ENCODE measurements at regions not wholly inside any gene's neighbourhood (a gene's known extent, or its start where the extent isn't known, plus 50 kb on each side); places are given as distances from the start of the nearest gene placed in this dataset.

GRCh38 chr7:54824655-54825054 is 65.6 kb upstream of the SEC61G start:
- Histone ChIP-seq H3K4me1 (ENCODE audit: low read length) (peaks cover 7% of the 10 kb centered on the region), H3K9ac (ENCODE audit: low read length) (no peak overlapping the region), H3K27ac (ENCODE audit: low read length) (no peak overlapping the region), H3K27me3 (ENCODE audit: low read depth, low read length) (0 out of 2 replicates have a peak, but pooled peaks cover 5% of the 10 kb centered on the region), H3K9me3 (ENCODE audit: insufficient read depth, low read length) (0 out of 2 replicates have a peak, but pooled peaks cover 3% of the 10 kb centered on the region), H3K4me3 (ENCODE audit: low read length) (no peak overlapping the region), H2AFZ (ENCODE audit: low read depth, low read length) (no peak overlapping the region), H3K36me3 (replicated peaks; ENCODE audit: low read depth, low read length) (no peaks in the 10 kb centered on the region), H3K79me2 (ENCODE audit: low read length) (no peaks in the 10 kb centered on the region), H4K20me1 (ENCODE audit: insufficient read depth, low read length) (no peaks in the 10 kb centered on the region), H3K4me2 (ENCODE audit: low read length) (no peak overlapping the region)
- TF ChIP-seq, protein P1, sequence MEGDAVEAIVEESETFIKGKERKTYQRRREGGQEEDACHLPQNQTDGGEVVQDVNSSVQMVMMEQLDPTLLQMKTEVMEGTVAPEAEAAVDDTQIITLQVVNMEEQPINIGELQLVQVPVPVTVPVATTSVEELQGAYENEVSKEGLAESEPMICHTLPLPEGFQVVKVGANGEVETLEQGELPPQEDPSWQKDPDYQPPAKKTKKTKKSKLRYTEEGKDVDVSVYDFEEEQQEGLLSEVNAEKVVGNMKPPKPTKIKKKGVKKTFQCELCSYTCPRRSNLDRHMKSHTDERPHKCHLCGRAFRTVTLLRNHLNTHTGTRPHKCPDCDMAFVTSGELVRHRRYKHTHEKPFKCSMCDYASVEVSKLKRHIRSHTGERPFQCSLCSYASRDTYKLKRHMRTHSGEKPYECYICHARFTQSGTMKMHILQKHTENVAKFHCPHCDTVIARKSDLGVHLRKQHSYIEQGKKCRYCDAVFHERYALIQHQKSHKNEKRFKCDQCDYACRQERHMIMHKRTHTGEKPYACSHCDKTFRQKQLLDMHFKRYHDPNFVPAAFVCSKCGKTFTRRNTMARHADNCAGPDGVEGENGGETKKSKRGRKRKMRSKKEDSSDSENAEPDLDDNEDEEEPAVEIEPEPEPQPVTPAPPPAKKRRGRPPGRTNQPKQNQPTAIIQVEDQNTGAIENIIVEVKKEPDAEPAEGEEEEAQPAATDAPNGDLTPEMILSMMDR (IDR thresholded peaks at IDR 0.05; ENCODE audit: low read depth, low read length), result no peak
- no peak for TF ChIP-seq EZH2phosphoT487 (IDR thresholded peaks at IDR 0.05; ENCODE audit: low read depth)

GRCh38 chr7:54825368-54825767 is 66.4 kb upstream of the SEC61G start:
- 0 out of 2 replicates have a peak, but pooled peaks cover 5% of the 10 kb centered on the region for H3K27me3 ChIP-seq (ENCODE audit: low read depth, low read length)
- TF ChIP-seq, protein P1 (IDR thresholded peaks at IDR 0.05; ENCODE audit: low read depth, low read length), result no peak
- TF ChIP-seq EZH2phosphoT487 (IDR thresholded peaks at IDR 0.05; ENCODE audit: low read depth), result no peak
- H4K20me1 ChIP-seq (ENCODE audit: insufficient read depth, low read length), result no peaks in the 10 kb centered on the region
- H3K9me3 ChIP-seq (ENCODE audit: insufficient read depth, low read length), result 0 out of 2 replicates have a peak, but pooled peaks cover 3% of the 10 kb centered on the region
- no peak overlapping the region for H3K9ac ChIP-seq (ENCODE audit: low read length)
- H2AFZ ChIP-seq (ENCODE audit: low read depth, low read length), result no peak overlapping the region
- H3K4me2 ChIP-seq (ENCODE audit: low read length), result no peak overlapping the region
- H3K4me1 ChIP-seq (ENCODE audit: low read length), result peaks cover 7% of the 10 kb centered on the region
- no peaks in the 10 kb centered on the region for H3K79me2 ChIP-seq (ENCODE audit: low read length)
- H3K27ac ChIP-seq (ENCODE audit: low read length), result no peak overlapping the region
- H3K4me3 ChIP-seq (ENCODE audit: low read length), result no peak overlapping the region
- no peaks in the 10 kb centered on the region for H3K36me3 ChIP-seq (replicated peaks; ENCODE audit: low read depth, low read length)

DNA sequence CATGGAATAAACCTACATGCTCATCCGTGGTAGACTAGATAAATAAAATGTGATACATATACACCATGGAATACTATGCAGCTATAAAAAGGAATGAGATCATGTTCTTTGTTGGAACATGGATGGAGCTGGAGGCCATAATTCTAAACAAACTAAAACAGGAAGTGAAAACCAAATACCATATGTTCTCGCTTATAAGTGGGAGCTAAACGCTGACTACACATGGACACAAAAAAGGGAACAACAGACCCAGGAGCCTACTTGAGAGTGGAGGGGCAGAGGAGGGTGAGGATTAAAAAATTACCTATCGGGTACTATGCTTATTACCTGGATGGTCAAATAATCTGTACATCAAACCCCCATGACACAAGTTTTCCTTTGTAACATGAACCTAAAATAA is 68.7 kb upstream of the SEC61G start:
- H3K27ac ChIP-seq (ENCODE audit: low read length), result no peak overlapping the region
- H3K4me1 ChIP-seq (ENCODE audit: low read length), result peaks cover 7% of the 10 kb centered on the region
- TF ChIP-seq, protein P1 (IDR thresholded peaks at IDR 0.05; ENCODE audit: low read depth, low read length), result no peak
- no peak for TF ChIP-seq EZH2phosphoT487 (IDR thresholded peaks at IDR 0.05; ENCODE audit: low read depth)

GRCh38 chr7:54831046-54831643 is 72.1 kb upstream of the SEC61G start:
- Histone ChIP-seq H3K4me3 (ENCODE audit: low read length) (no peak overlapping the region), H3K4me1 (ENCODE audit: low read length) (no peaks in the 10 kb centered on the region), H2AFZ (ENCODE audit: low read depth, low read length) (no peak overlapping the region), H3K36me3 (replicated peaks; ENCODE audit: low read depth, low read length) (no peaks in the 10 kb centered on the region), H3K9me3 (ENCODE audit: insufficient read depth, low read length) (0 out of 2 replicates have a peak, but pooled peaks cover 3% of the 10 kb centered on the region), H3K27me3 (ENCODE audit: low read depth, low read length) (no peaks in the 10 kb centered on the region), H4K20me1 (ENCODE audit: insufficient read depth, low read length) (no peaks in the 10 kb centered on the region), H3K27ac (ENCODE audit: low read length) (no peak overlapping the region), H3K9ac (ENCODE audit: low read length) (no peak overlapping the region), H3K79me2 (ENCODE audit: low read length) (no peaks in the 10 kb centered on the region), H3K4me2 (ENCODE audit: low read length) (no peak overlapping the region)
- TF ChIP-seq, protein P1 (IDR thresholded peaks at IDR 0.05; ENCODE audit: low read depth, low read length), result no peak
- no peak for TF ChIP-seq EZH2phosphoT487 (IDR thresholded peaks at IDR 0.05; ENCODE audit: low read depth)

More for the DNA sequence above, 68.7 kb upstream of the SEC61G start:
- H4K20me1 ChIP-seq (ENCODE audit: insufficient read depth, low read length), result no peaks in the 10 kb centered on the region
- 0 out of 2 replicates have a peak, but pooled peaks cover 3% of the 10 kb centered on the region for H3K9me3 ChIP-seq (ENCODE audit: insufficient read depth, low read length)
- no peak overlapping the region for H3K9ac ChIP-seq (ENCODE audit: low read length)
- no peak overlapping the region for H2AFZ ChIP-seq (ENCODE audit: low read depth, low read length)
- H3K4me2 ChIP-seq (ENCODE audit: low read length), result no peak overlapping the region
- no peak overlapping the region for H3K4me3 ChIP-seq (ENCODE audit: low read length)
- no peaks in the 10 kb centered on the region for H3K79me2 ChIP-seq (ENCODE audit: low read length)
- no peaks in the 10 kb centered on the region for H3K36me3 ChIP-seq (replicated peaks; ENCODE audit: low read depth, low read length)
- H3K27me3 ChIP-seq (ENCODE audit: low read depth, low read length), result 0 out of 2 replicates have a peak, but pooled peaks cover 5% of the 10 kb centered on the region
